Adrenal gland (tissue), 5 donors: ENCODE measurements at regions not wholly inside any gene's neighbourhood (a gene's known extent, or its start where the extent isn't known, plus 50 kb on each side); places are given as distances from the start of the nearest gene placed in this dataset.

Source experiments
- CTCF ChIP-seq, 6 experiments: fragments of 450-650 bp in 4 of 6; fragments of 200-600 bp in 2 of 6; sonication (generic) in 1 of 6; IDR thresholded peaks; 1 replicate in 5 of 6; 2 replicates in 1 of 6; pipeline versions ENCODE4 v1.5.1 to v1.8.0; 2016 to 2021; ENCODE audit warnings: antibody characterized with exemption in 6 of 6, mild to moderate bottlenecking in 2 of 6, moderate library complexity in 1 of 6
- POLR2A ChIP-seq, 2 donors: fragments of 450-650 bp; IDR thresholded peaks; one replicate each; pipeline ENCODE4 v1.6.1; 2017; ENCODE audit warnings: antibody characterized with exemption in 2 of 2, mild to moderate bottlenecking in 2 of 2, moderate library complexity in 1 of 2
- donor health status: DM: no; HTN: no; CAD: no.

GRCh38 chr9:28120626-28121025 lies 547.3 kb upstream of the C9orf72 start:
- TF ChIP-seq CTCF (IDR thresholded peaks at IDR 0.05) = no peak
- no peak for TF ChIP-seq POLR2A (IDR thresholded peaks at IDR 0.05)
